Adrenal gland (tissue), 9 donors: ENCODE measurements at regions not wholly inside any gene's neighbourhood (a gene's known extent, or its start where the extent isn't known, plus 50 kb on each side); places are given as distances from the start of the nearest gene placed in this dataset.

ENCODE experiments used
- DNase-seq, 7 donors: peaks; one replicate each; pipeline ENCODE4 v3.0.0-alpha.2; 2019 to 2020
- H3K27ac ChIP-seq, 5 donors: fragments of 200-600 bp; sonication (generic) in 4 of 5; 1 replicate in 3 of 5; 2 replicates in 2 of 5; pipeline versions ENCODE4 v1.5.1 to v1.8.0; 2016 to 2020; ENCODE audit warnings: mild to moderate bottlenecking in 1 of 5
- H3K27me3 ChIP-seq: fragments of 200-600 bp; 2 replicates; pipeline ENCODE4 v1.8.0; 2021
- H3K36me3 ChIP-seq, 2 donors: fragments of 200-600 bp; replicated peaks in 1 of 2; 1 replicate in 1 of 2; 2 replicates in 1 of 2; pipeline versions ENCODE4 v1.5.1 to v1.8.0; 2018 to 2022
- H3K4me1 ChIP-seq, 2 donors: fragments of 200-600 bp; replicated peaks in 1 of 2; 1 replicate in 1 of 2; 2 replicates in 1 of 2; pipeline versions ENCODE4 v1.5.1 to v1.8.0; 2018 to 2021
- H3K4me3 ChIP-seq, 4 donors: fragments of 200-600 bp; sonication (generic) in 3 of 4; one replicate each; pipeline ENCODE4 v1.5.1; 2016 to 2018
- H3K9me3 ChIP-seq, 3 donors: fragments of 200-600 bp; sonication (generic) in 1 of 3; replicated peaks in 1 of 3; 1 replicate in 2 of 3; 2 replicates in 1 of 3; pipeline versions ENCODE4 v1.5.1 to v1.8.0; 2016 to 2021
- POLR2A ChIP-seq, 2 donors: fragments of 450-650 bp; IDR thresholded peaks; one replicate each; pipeline ENCODE4 v1.6.1; 2017; ENCODE audit warnings: antibody characterized with exemption in 2 of 2, mild to moderate bottlenecking in 2 of 2, moderate library complexity in 1 of 2
- WGBS, 4 donors: extraction: QIAGEN DNeasy Blood & Tissue Kit in 2 of 4; methylation state at CpG; one replicate each; pipeline versions ENCODE4 v1.1.5 to v1.1.7; 2013 to 2017; 5-methylcytosine and 5-hydroxymethylcytosine counted together
- intact Hi-C, 2 donors: fragments of 100-400 bp; cut with DNase I; formaldehyde crosslinking; loops; one replicate each; pipeline versions ENCODE4 v1.14.1 to v1.15.0; 2022 to 2023
- TF ChIP-seq, protein P1 (sequence below), 6 experiments: fragments of 450-650 bp in 4 of 6; fragments of 200-600 bp in 2 of 6; sonication (generic) in 1 of 6; IDR thresholded peaks; 1 replicate in 5 of 6; 2 replicates in 1 of 6; pipeline versions ENCODE4 v1.5.1 to v1.8.0; 2016 to 2021; ENCODE audit warnings: antibody characterized with exemption in 6 of 6, mild to moderate bottlenecking in 2 of 6, moderate library complexity in 1 of 6
- donor health status: healthy with polysubstance abuse.
- donor health status: Bipolar disorder and iron deficiency.
- donor health status: DM: yes; HTN: yes; CAD: no.
- donor health status: DM: no; HTN: no; CAD: no.
- donor health status: DM: no; HTN: no; CAD: no.

DNA sequence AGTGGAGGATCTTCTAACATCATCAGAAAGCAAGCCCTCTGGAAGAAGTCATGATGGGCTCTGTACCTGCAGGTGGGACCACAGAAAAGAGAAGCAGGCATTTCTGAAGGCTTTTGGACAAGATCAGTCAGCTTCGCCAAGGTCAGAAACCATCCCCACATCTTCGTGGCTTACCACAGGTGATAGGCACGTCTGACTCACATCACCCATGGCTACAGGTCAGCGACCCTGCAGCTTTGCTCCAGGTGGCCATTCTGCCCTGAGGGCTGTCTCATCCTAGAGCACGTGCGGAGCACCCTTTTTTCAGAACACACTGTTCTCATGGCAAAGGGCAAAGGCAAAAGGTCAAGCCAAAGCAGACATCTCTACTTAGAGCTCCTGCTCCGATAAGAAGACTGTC is 518.9 kb upstream of the ADARB2 start:
- TF ChIP-seq, protein P1, sequence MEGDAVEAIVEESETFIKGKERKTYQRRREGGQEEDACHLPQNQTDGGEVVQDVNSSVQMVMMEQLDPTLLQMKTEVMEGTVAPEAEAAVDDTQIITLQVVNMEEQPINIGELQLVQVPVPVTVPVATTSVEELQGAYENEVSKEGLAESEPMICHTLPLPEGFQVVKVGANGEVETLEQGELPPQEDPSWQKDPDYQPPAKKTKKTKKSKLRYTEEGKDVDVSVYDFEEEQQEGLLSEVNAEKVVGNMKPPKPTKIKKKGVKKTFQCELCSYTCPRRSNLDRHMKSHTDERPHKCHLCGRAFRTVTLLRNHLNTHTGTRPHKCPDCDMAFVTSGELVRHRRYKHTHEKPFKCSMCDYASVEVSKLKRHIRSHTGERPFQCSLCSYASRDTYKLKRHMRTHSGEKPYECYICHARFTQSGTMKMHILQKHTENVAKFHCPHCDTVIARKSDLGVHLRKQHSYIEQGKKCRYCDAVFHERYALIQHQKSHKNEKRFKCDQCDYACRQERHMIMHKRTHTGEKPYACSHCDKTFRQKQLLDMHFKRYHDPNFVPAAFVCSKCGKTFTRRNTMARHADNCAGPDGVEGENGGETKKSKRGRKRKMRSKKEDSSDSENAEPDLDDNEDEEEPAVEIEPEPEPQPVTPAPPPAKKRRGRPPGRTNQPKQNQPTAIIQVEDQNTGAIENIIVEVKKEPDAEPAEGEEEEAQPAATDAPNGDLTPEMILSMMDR (IDR thresholded peaks at IDR 0.05), result no peak
- TF ChIP-seq POLR2A (IDR thresholded peaks at IDR 0.05), result no peak
- H3K4me1 ChIP-seq, result no peaks in the 10 kb centered on the region
- H3K9me3 ChIP-seq, result no peaks in the 10 kb centered on the region
- H3K27ac ChIP-seq, result no peak overlapping the region
- intact Hi-C loops, result no loop called here
- DNase-seq, result no peak
- H3K4me3 ChIP-seq, result no peak overlapping the region
- no peaks in the 10 kb centered on the region for H3K36me3 ChIP-seq
- 68 to 81% (median 73%) methylated on average over 4 to 7 of the region's 7 CpGs for WGBS, 4 donors
- H3K27me3 ChIP-seq, result no peaks in the 10 kb centered on the region

DNA sequence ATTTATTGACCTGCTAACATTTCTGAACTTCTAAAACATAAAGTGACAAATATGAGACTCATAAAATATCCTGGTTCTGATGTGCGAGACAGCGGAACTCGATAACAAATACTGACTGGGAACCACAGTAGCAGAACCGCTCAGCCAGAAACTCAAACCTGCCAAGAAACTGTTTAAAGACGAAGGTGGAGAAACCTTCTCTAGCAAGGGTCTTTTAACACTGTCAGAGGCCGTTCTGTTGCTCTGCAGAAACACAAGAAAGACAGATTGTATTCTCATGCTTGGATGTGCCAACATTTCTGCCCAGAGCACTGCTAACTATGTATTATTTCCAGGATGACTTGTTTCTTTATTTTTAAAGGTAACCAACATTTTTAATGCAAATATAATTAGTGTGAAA is 514.8 kb upstream of the ADARB2 start:
- 30 to 40% (median 38%) methylated on average over 6 of the region's 6 CpGs for WGBS, 4 donors
- H3K36me3 ChIP-seq, result no peaks in the 10 kb centered on the region
- no peaks in the 10 kb centered on the region for H3K27me3 ChIP-seq
- no peak for DNase-seq
- H3K4me1 ChIP-seq, result no peaks in the 10 kb centered on the region
- intact Hi-C loops, result no loop called here
- H3K27ac ChIP-seq, result no peak overlapping the region
- TF ChIP-seq, protein P1 (IDR thresholded peaks at IDR 0.05), result no peak
- TF ChIP-seq POLR2A (IDR thresholded peaks at IDR 0.05), result no peak
- no peaks in the 10 kb centered on the region for H3K9me3 ChIP-seq
- H3K4me3 ChIP-seq, result no peak overlapping the region

- TF ChIP-seq POLR2A (IDR thresholded peaks at IDR 0.05), result no peak
- TF ChIP-seq, protein P1 (IDR thresholded peaks at IDR 0.05), result no peak
- H3K4me1 ChIP-seq, result no peaks in the 10 kb centered on the region
- no peak overlapping the region for H3K4me3 ChIP-seq
- H3K36me3 ChIP-seq, result no peaks in the 10 kb centered on the region
- intact Hi-C loops, result no loop called here
- no peaks in the 10 kb centered on the region for H3K27me3 ChIP-seq
- H3K27ac ChIP-seq, result no peak overlapping the region
- 39 to 49% (median 47%) methylated on average over 8 of the region's 8 CpGs for WGBS, 4 donors
- no peak for DNase-seq
- no peaks in the 10 kb centered on the region for H3K9me3 ChIP-seq
Observed at GRCh38 chr10:2251631-2252030, 514.3 kb upstream of the ADARB2 start.

DNA sequence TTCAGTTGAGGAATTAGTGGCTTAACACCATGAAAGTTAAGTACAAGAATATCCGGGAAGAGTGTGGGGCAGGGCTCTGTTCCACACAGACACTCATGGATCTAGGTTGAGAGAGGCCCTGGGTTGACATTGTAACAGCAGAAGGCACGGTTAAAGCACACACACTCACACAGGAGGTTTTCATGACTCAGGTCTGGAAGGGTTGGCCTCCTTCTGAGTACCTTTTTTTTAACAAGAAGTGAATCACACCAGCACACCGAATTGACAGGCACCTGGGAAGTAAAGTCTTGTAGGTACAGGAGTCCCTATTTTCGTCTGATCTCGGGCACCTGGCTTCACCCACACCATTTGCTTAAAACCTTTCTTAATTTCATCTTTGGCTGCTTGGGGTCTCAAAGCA is 509.4 kb upstream of the ADARB2 start:
- WGBS, 4 donors, result 71 to 79% (median 74%) methylated on average over 5 of the region's 5 CpGs
- TF ChIP-seq POLR2A (IDR thresholded peaks at IDR 0.05), result no peak
- TF ChIP-seq, protein P1 (IDR thresholded peaks at IDR 0.05), result no peak
- H3K4me1 ChIP-seq, result no peaks in the 10 kb centered on the region
- intact Hi-C loops, result no loop called here
- H3K9me3 ChIP-seq, result no peaks in the 10 kb centered on the region
- no peak for DNase-seq
- H3K36me3 ChIP-seq, result no peaks in the 10 kb centered on the region
- no peak overlapping the region for H3K27ac ChIP-seq
- no peak overlapping the region for H3K4me3 ChIP-seq
- no peaks in the 10 kb centered on the region for H3K27me3 ChIP-seq
